HCT116 (cell line): ENCODE measurements at regions not wholly inside any gene's neighbourhood (a gene's known extent, or its start where the extent isn't known, plus 50 kb on each side); places are given as distances from the start of the nearest gene placed in this dataset.

Experiments
- ATAC-seq: fragments of 200-7000 bp; cut with Tn5 transposase; 2 replicates; pipeline ENCODE4 v1.9.1; 2020; ENCODE audit warnings: mild to moderate bottlenecking, moderate library complexity
- BruUV-seq: library from RNA; stranded (reverse); fragments of 400-500 nt; replicated peaks from 2 replicates; lab custom pipeline; 2021; lab: Mats Ljungman, UMichigan
- CTCF ChIA-PET: fragments of 300-600 bp; sonication (Branson Sonifier 250); formaldehyde crosslinking; loops from one replicate; lab custom pipeline; 2021; ENCODE audit warnings: antibody characterized with exemption; lab: Charles Lee
- POLR2A ChIA-PET: fragments of 300-600, 350-600 bp; sonication (Branson Sonifier 250); formaldehyde crosslinking; loops from one replicate; lab custom pipeline; 2021; ENCODE audit warnings: antibody characterized with exemption; lab: Charles Lee
- RAD21 ChIA-PET, 2 experiments: fragments of 300-600 bp; sonication (Branson Sonifier 250); formaldehyde crosslinking; loops; one replicate each; lab custom pipeline; 2023; ENCODE audit warnings: low total read pairs in 2 of 2; ENCODE audit not compliant: uncharacterized antibody in 2 of 2, unreplicated experiment in 2 of 2, low non-redundant PET in 1 of 2; lab: Charles Lee
- DNase-seq: peaks from one replicate; pipeline ENCODE4 v3.0.0-alpha.2; 2010; ENCODE audit warnings: low read depth, low spot score
- H2AFZ ChIP-seq: fragments of 200-600 bp; shearing (Covaris generic), sonication (generic); 2 replicates; pipeline ENCODE4 v1.6.1; 2017; ENCODE audit warnings: low read depth, mixed run types, mixed read lengths, antibody characterized with exemption, low read length; ENCODE audit not compliant: poor library complexity, severe bottlenecking
- H3K27ac ChIP-seq: 2 replicates; pipeline ENCODE4 v1.5.1; 2012; ENCODE audit warnings: low read depth, low read length
- H3K27me3 ChIP-seq: fragments of 200-600 bp; sonication (generic); 2 replicates; pipeline ENCODE4 v1.6.1; 2016; ENCODE audit warnings: mixed run types, low read length, mixed read lengths; ENCODE audit not compliant: insufficient read depth
- H3K36me3 ChIP-seq, 2 experiments: fragments of 200-500 bp in 1 of 2; fragments of 200-600 bp in 1 of 2; sonication (Bioruptor generic) in 1 of 2; sonication (generic) in 1 of 2; 2 replicates each; pipeline versions ENCODE4 v1.5.1 to v1.6.1; 2014 to 2016; ENCODE audit warnings: low read length in 2 of 2, inconsistent platforms in 1 of 2, mixed read lengths in 1 of 2, mixed run types in 1 of 2; ENCODE audit not compliant: insufficient read depth in 2 of 2, control insufficient read depth in 1 of 2
- H3K4me1 ChIP-seq, 2 experiments: fragments of 200-600 bp in 1 of 2; sonication (generic) in 1 of 2; 2 replicates each; pipeline versions ENCODE4 v1.5.1 to v1.6.1; 2012 to 2017; ENCODE audit warnings: low read length in 2 of 2, inconsistent platforms in 1 of 2, mild to moderate bottlenecking in 1 of 2, mixed read lengths in 1 of 2, mixed run types in 1 of 2, moderate library complexity in 1 of 2; ENCODE audit not compliant: insufficient read depth in 2 of 2, control insufficient read depth in 1 of 2
- H3K4me2 ChIP-seq: fragments of 200-600 bp; sonication (generic); 2 replicates; pipeline ENCODE4 v1.6.1; 2017; ENCODE audit warnings: mixed run types, low read length, mixed read lengths
- H3K4me3 ChIP-seq, 2 experiments: fragments of 200-600 bp in 1 of 2; sonication (generic) in 1 of 2; replicated peaks in 1 of 2; 2 replicates each; pipeline ENCODE4 v1.5.1; 2011 to 2016; ENCODE audit warnings: low read length in 2 of 2, control low read depth in 1 of 2, low read depth in 1 of 2, mild to moderate bottlenecking in 1 of 2, mixed read lengths in 1 of 2, mixed run types in 1 of 2
- H3K79me2 ChIP-seq: fragments of 200-600 bp; sonication (generic); 2 replicates; pipeline ENCODE4 v1.6.1; 2017; ENCODE audit warnings: mild to moderate bottlenecking, mixed run types, low read length, moderate library complexity, mixed read lengths; ENCODE audit not compliant: insufficient read depth
- H3K9ac ChIP-seq: fragments of 200-600 bp; sonication (generic); 2 replicates; pipeline ENCODE4 v1.6.1; 2016; ENCODE audit warnings: low read length, mixed read lengths
- H3K9me2 ChIP-seq: fragments of 200-600 bp; sonication (generic), shearing (Covaris generic); 2 replicates; pipeline ENCODE4 v1.6.1; 2017; ENCODE audit warnings: mixed run types, mild to moderate bottlenecking, moderate library complexity; ENCODE audit not compliant: insufficient read depth
- H3K9me3 ChIP-seq, 2 experiments: fragments of 200-500 bp in 1 of 2; fragments of 200-600 bp in 1 of 2; sonication (Bioruptor generic) in 1 of 2; sonication (generic) in 1 of 2; 2 replicates each; pipeline ENCODE4 v1.6.1; 2014 to 2017; ENCODE audit warnings: low read length in 2 of 2, mixed read lengths in 2 of 2, inconsistent platforms in 1 of 2, low read depth in 1 of 2, mild to moderate bottlenecking in 1 of 2, mixed run types in 1 of 2, moderate library complexity in 1 of 2; ENCODE audit not compliant: control insufficient read depth in 1 of 2, insufficient read depth in 1 of 2
- H4K20me1 ChIP-seq: fragments of 200-600 bp; sonication (generic), shearing (Covaris generic); 2 replicates; pipeline ENCODE4 v1.6.1; 2017; ENCODE audit warnings: mixed run types, mild to moderate bottlenecking, moderate library complexity; ENCODE audit not compliant: insufficient read depth
- ATF3 ChIP-seq: IDR thresholded peaks from 2 replicates; pipeline ENCODE4 v1.6.1; 2012
- CEBPB ChIP-seq: IDR thresholded peaks from 2 replicates; pipeline ENCODE4 v1.6.1; 2012; ENCODE audit warnings: low read depth
- CTCF ChIP-seq, 3 experiments: fragments of 200-600 bp in 1 of 3; sonication (generic) in 1 of 3; IDR thresholded peaks in 2 of 3; conservative IDR thresholded peaks in 1 of 3; 2 replicates each; pipeline ENCODE4 v1.5.1; 2012 to 2017; ENCODE audit warnings: low read depth in 2 of 3, low read length in 2 of 3, antibody characterized with exemption in 1 of 3, borderline replicate concordance in 1 of 3, control low read depth in 1 of 3, mild to moderate bottlenecking in 1 of 3, mixed read lengths in 1 of 3, mixed run types in 1 of 3, moderate library complexity in 1 of 3; ENCODE audit not compliant: insufficient read depth in 1 of 3
- ELF1 ChIP-seq: IDR thresholded peaks from 2 replicates; pipeline ENCODE4 v1.6.1; 2012; ENCODE audit warnings: low read depth, borderline replicate concordance
- EZH2 ChIP-seq: fragments of 200-600 bp; sonication (generic); IDR thresholded peaks from 2 replicates; pipeline ENCODE4 v1.6.1; 2017; ENCODE audit warnings: antibody characterized with exemption, mixed run types
- EZH2phosphoT487 ChIP-seq: fragments of 200-600 bp; IDR thresholded peaks from 2 replicates; pipeline ENCODE4 v1.6.1; 2018; ENCODE audit warnings: antibody characterized with exemption, borderline replicate concordance
- FOSL1 ChIP-seq: IDR thresholded peaks from 2 replicates; pipeline ENCODE4 v1.6.1; 2012; ENCODE audit warnings: low read depth
- POLR2AphosphoS5 ChIP-seq: IDR thresholded peaks from 2 replicates; pipeline ENCODE4 v1.6.1; 2011; ENCODE audit warnings: mild to moderate bottlenecking, low read depth, low read length, moderate library complexity
- REST ChIP-seq: IDR thresholded peaks from 2 replicates; pipeline ENCODE4 v1.6.1; 2012; ENCODE audit warnings: low read depth
- SIN3A ChIP-seq: IDR thresholded peaks from 2 replicates; pipeline ENCODE4 v1.6.1; 2012; ENCODE audit warnings: low read depth
- SP1 ChIP-seq: IDR thresholded peaks from 2 replicates; pipeline ENCODE4 v1.6.1; 2012; ENCODE audit warnings: low read depth
- SRF ChIP-seq: IDR thresholded peaks from 2 replicates; pipeline ENCODE4 v1.6.1; 2012; ENCODE audit warnings: low read depth
- TCF7L2 ChIP-seq: IDR thresholded peaks from 2 replicates; pipeline ENCODE4 v1.7.0; 2011; ENCODE audit warnings: borderline replicate concordance, inconsistent platforms; ENCODE audit not compliant: insufficient read depth, insufficient read length; ENCODE audit errors: extremely low read depth
- YY1 ChIP-seq: IDR thresholded peaks from 2 replicates; pipeline ENCODE4 v1.6.1; 2011; ENCODE audit warnings: low read length, low read depth, moderate library complexity, mild to moderate bottlenecking; ENCODE audit not compliant: insufficient replicate concordance; ENCODE audit errors: extremely low read depth
- ZBTB33 ChIP-seq: IDR thresholded peaks from 2 replicates; pipeline ENCODE4 v1.6.1; 2011; ENCODE audit warnings: mild to moderate bottlenecking, low read length, moderate library complexity; ENCODE audit not compliant: insufficient replicate concordance; ENCODE audit errors: extremely low read depth
- ZFX ChIP-seq: fragments of 450-650 bp; IDR thresholded peaks from 2 replicates; pipeline ENCODE4 v1.6.1; 2017
- ZNF274 ChIP-seq: fragments of 200-500 bp; sonication (Bioruptor generic); IDR thresholded peaks from 2 replicates; pipeline ENCODE4 v1.6.1; 2014; ENCODE audit warnings: mild to moderate bottlenecking, low read depth, low read length, inconsistent platforms
- intact Hi-C: fragments of 100-400 bp; cut with micrococcal nuclease; formaldehyde crosslinking; loops from 2 replicates; pipeline ENCODE4 v1.10.0; 2022
- TF ChIP-seq, protein P1 (sequence below): IDR thresholded peaks from 2 replicates; pipeline ENCODE4 v1.6.1; 2012

- no peak for TF ChIP-seq SRF
- TF ChIP-seq, protein P1, sequence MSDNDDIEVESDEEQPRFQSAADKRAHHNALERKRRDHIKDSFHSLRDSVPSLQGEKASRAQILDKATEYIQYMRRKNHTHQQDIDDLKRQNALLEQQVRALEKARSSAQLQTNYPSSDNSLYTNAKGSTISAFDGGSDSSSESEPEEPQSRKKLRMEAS = no peak
- TF ChIP-seq YY1 = no peak
- no peak for TF ChIP-seq ELF1
- TF ChIP-seq TCF7L2 = no peak
Measured at GRCh38 chr22:27552176-27552575, 249.4 kb downstream of the MN1 start (continued).

GRCh38 chr22:27552863-27553262, 248.7 kb downstream of the MN1 start:
- Histone ChIP-seq H3K27ac (no peak overlapping the region), H3K27me3 (no peaks in the 10 kb centered on the region), H4K20me1 (no peaks in the 10 kb centered on the region), H3K9me2 (no peaks in the 10 kb centered on the region), H3K4me3 (no peak overlapping the region), H3K36me3 (no peaks in the 10 kb centered on the region), H3K9me3 (no peaks in the 10 kb centered on the region; a peak in 1 of 4 replicates), H3K9ac (no peak overlapping the region), H3K4me2 (no peak overlapping the region), H2AFZ (no peak overlapping the region), H3K79me2 (no peaks in the 10 kb centered on the region), H3K4me1 (no peaks in the 10 kb centered on the region; a peak in 1 of 4 replicates)
- DNase-seq = no peak
- no peak for TF ChIP-seq CTCF (IDR thresholded peaks at IDR 0.05 in 2 of 3, conservative IDR thresholded peaks at IDR 0.05 in 1 of 3; ENCODE audit: borderline replicate concordance in 1 of 3, insufficient read depth in 1 of 3, low read depth in 2 of 3, low read length in 2 of 3)
- TF ChIP-seq SIN3A = no peak
- TF ChIP-seq ZFX = no peak
- no peak for TF ChIP-seq ZBTB33
- no peak for TF ChIP-seq TCF7L2
- no peak for TF ChIP-seq ELF1
- no peak for TF ChIP-seq POLR2AphosphoS5
- no peak for TF ChIP-seq EZH2
- no peak for TF ChIP-seq ATF3
- TF ChIP-seq FOSL1 = no peak
- no peak for TF ChIP-seq SP1
- no peak for TF ChIP-seq REST
- TF ChIP-seq EZH2phosphoT487 = no peak
- TF ChIP-seq YY1 = no peak
- TF ChIP-seq CEBPB = no peak
- no peak for TF ChIP-seq ZNF274
- no TSS peak for BruUV-seq
- intact Hi-C loops = no loop called here
- CTCF ChIA-PET = no interaction called here
- RAD21 ChIA-PET = no interaction called here
- POLR2A ChIA-PET = no interaction called here
- no peak for ATAC-seq
